ENCODE measurements at regions not wholly inside any gene's neighbourhood (a gene's known extent, or its start where the extent isn't known, plus 50 kb on each side); places are given as distances from the start of the nearest gene placed in this dataset.

DNA sequence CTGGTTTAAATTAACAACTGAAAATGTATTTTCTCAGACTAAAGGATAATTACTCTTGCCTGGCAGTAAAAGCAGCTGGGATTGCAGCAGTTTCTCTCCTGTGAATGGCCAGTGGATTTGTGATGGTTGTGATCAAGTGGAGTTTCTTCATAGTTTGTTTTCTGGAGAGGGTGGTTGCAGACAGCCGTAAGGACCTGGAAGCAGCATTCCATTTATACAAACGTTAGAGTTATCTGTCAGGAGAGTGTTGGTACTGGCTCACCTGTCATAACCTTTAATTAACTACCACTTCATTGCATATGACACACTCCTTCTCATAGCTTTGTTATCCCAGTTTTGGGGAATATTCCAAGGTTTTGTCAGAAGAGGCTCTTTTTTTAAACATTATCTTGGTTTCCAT is 258.4 kb upstream of the SLC10A2 start:
- no peak for DNase-seq

GRCh38 chr13:103315711-103316110 is 249.5 kb upstream of the SLC10A2 start:
- DNase-seq = no peak

- no peak for DNase-seq
These were observed 246.2 kb upstream of the SLC10A2 start for GRCh38 chr13:103312467-103312866.

DNA sequence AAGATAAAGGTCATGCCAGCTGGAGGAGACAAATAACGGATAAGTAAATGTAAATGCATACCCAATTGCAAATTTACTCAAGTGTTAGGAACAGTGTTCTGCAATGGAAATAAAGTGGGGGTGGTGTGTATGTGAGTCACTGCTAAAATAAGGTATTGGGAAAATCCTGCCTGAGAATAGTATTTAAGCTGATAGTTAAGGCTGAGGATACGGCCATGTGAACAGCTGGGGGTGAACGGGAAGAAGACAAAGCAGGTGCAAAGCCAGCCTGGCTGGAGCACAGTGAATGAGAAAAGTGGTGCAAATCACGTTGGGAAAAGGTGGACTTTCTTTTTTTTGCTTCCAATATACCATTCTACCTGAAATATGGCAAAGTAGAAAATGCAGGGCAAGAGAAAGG is 242.4 kb upstream of the SLC10A2 start:
- no peak for DNase-seq

DNA sequence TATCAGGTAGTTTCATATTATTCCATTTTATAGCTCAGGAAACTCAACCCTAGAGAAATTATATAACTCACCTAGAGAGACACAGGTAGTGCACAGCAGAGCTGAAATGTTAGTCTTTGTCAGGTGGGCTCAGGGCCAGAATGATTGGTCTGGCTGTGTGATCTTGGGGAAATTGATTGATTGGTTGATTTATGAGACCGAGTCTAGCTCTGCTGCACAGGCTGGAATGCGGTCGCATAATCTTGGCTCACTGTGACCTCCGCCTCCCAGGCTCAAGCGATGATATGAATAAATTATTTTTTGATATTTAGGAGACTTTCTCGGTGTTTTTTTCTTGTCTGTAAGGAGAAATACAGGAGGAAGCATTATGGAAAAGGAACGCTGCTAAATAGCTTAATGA is 239.9 kb upstream of the SLC10A2 start:
- DNase-seq = no peak

DNA sequence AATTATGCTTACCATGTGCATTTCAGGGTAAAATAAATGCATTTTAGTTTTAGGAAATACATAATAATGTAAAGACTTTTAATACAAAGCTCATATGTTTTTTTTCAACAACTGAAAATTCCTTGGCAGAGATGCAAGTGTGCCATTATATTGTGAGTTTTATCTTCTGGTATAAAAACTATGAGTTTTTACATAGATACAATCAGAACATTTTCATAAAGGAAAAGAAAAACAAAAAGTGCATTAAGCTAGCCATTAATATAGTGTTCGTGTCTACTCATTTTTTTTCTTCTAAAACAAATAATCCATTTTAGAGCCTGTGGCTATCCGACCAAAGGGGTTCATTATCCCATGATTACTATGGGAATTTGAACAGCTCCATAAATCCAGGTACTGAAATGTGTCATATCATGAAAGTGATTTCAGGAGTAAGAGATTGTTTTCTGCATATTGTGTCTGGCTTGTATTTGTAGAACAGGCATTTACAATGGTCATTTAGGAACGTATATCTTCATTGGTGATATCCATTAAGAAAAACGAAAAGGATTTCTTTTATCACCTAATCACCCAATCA is 236.9 kb upstream of the SLC10A2 start:
- no peak for DNase-seq

GRCh38 chr13:103302676-103303075 is 236.5 kb upstream of the SLC10A2 start:
- DNase-seq = no peak

DNA sequence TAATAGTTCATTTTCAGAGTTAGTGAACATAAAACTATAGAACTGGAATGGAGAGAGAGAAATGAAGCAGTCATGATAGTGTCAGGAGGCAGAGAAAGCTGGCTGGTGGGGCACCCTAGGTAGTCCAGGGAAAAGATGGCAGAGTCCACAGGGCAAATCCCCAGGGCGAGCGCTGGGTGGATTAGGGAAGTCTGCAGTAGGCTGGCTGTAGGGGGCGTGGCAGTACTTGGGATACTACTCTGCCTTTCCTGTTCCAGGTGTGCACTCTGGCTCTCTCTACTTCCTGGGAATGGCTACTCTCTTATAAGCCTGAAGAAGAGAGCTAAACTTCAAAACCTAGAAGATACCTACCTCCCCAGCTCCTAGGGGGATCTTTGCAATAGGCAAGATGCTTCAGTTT is 232.9 kb upstream of the SLC10A2 start:
- DNase-seq = no peak

DNA sequence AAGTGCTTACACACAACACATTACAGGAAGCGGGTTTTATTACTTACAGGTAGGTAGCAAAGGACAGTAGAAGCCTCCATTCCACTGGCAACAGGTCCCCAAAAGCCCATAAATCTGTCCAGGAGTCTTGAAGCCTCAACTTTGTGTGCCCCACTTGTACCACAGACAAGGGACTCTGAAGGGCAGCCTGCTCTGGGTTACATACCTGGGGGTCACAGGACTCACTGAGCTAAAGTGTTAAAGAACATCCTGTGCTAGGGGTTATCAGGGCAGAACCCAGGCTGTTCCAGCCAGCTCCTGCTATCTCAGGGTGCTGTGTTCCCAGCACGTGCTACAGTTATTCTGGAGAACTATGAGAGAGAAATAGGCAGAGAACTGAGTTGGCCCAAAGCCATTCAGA is 230.9 kb upstream of the SLC10A2 start:
- no peak for DNase-seq

DNA sequence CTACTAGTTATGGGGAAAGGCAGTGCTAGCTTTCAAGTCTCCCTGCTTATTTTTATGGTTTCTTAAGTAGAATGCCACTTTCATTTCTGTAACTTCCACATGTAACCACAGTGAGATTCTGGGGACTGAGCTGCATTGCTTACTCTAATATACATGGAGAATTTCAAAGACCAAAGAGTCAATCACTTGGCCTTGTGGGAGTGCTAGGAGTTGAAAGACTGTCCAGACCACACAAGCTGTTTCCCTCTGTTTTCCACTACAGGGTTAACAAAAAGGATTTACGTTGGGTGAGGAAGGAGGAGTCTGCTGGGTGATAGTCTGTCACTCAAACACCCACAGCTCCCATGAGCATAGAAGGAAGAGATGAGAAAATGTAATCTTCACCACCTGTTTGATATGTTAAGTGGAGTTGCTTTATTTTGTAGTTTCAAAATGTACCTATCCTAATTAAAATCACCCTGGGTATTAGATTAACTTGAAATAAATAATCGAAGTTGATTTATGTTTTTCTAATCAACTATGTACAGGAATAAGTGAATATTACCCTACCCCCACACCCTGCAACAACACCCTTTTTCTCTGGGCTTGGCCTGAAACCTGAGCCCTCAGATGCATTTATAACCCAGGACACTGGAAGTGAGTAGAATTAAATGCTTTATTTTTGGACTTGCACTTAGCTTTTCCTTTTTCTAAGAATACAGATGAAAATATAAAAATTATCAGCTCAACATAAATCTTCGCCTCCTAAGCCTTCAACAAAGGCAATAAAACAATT is 225.8 kb upstream of the SLC10A2 start:
- DNase-seq = no peak

GRCh38 chr13:103291226-103291625 is 225.0 kb upstream of the SLC10A2 start:
- no peak for DNase-seq

- DNase-seq = no peak
These were observed 223.5 kb upstream of the SLC10A2 start for GRCh38 chr13:103289681-103290080.

DNA sequence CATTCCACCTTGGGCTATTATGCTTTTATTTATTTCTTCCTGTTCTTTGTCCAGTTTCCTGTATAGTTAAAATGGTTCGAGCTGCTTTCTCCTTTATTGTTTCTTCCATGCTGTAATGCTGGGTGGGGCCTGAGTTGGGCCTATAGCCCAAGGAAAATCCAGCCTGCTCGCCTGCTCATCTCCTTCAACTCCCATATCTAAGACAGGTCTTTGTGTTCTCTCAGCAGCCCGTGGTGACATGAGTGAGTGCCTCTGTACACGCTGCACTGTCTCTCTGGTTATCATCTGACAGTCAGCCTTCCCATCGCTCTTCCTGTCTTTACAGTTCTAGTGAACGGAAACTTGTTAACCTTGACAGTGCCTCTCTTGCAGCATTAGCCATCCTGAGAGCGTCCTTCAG is 221.9 kb upstream of the SLC10A2 start:
- no peak for DNase-seq

DNA sequence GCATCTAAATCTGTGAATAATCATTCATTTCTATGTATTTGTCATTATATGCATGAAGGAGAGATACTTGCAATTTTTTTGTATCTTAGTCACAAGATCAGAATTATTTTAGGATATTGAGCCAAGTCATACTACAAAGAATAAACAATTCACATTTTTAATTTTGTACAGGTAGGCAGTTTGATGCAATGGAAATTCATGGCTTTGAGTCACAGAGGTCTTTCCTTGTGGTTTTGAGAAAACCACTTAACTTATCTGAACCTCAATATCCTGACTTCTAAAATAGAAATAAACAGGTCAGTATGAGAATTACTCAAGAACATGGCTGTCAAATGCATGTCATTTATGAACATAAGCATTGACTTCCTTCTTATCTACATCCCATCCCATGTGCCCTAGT is 221.4 kb upstream of the SLC10A2 start:
- no peak for DNase-seq

DNA sequence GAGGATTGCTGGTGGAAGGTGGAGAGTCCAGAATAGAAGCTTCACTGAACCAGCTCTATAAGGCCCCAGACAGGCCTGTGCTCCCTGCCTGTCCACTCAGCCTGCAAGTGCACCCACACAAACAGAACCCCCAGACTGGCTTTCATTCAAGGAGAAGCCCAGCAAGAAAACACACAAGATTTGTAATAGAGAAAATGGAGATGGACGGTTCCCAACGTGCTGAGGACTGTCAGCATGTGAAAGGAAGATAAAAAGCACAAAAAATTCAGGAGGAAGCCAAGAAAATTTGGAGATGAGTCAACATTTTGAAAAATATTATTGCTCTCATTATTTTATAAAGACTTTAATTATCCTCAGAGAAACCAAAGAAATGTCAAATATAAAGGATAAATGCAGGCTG is 218.2 kb upstream of the SLC10A2 start:
- no peak for DNase-seq

- no peak for DNase-seq
These were observed 217.2 kb upstream of the SLC10A2 start for GRCh38 chr13:103283451-103283820.

- DNase-seq = no peak
These were observed 216.6 kb upstream of the SLC10A2 start for GRCh38 chr13:103282571-103283450.

DNA sequence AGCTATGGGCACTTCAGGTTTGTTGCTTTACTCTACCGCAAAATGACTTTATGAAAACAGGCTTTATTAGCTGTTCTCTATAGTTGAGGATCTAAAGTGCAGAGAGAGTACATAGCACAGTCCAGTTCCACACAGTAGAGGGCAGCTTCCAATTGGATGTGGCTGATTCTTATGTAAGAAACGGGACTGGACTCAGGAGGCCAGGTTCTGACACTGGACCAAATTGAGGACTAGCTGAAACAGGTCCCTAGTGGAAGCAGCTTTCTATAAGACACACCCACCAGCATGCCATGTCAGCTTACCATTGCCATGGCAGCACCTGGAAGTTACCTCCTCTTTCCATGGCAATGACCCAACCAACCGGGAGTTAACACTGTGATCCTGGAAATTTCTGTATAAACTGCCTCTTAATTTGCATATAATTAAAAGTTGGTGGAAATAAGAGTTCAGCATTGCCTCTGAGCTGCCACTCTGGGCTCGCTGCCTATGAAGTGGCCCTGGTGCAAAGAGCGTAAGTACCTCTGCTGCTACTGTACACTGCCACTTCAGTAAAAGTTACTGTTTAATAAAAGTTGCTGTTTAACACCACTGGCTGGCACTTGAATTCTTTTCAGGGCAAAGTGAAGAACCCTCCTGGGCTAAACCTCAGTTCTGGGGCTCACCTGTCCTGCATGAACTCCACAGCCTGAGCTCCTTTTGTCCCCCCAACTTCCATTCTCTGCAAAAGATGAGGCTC is 211.9 kb upstream of the SLC10A2 start:
- DNase-seq = no peak

- DNase-seq = no peak
These were observed 210.7 kb upstream of the SLC10A2 start for GRCh38 chr13:103276775-103277498.

DNA sequence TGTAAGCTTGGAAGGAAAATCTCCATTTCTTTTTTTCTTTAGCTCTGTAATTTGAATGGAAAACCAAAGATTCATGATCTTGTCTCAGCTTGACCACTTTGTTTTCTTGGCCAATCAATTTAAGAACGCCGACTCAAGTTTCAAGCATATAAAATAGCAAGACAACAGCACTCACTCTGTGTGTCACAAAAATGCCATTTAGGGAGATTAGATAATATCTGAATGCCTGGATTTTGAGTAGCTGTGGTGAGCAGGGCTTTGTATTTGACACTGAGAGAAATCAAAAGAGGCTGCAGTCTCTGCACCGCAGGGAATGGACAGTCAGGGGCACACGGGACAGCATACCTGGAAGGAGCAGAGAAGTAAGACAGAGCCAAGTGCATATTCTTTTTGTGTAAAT is 209.5 kb upstream of the SLC10A2 start:
- DNase-seq = no peak

DNA sequence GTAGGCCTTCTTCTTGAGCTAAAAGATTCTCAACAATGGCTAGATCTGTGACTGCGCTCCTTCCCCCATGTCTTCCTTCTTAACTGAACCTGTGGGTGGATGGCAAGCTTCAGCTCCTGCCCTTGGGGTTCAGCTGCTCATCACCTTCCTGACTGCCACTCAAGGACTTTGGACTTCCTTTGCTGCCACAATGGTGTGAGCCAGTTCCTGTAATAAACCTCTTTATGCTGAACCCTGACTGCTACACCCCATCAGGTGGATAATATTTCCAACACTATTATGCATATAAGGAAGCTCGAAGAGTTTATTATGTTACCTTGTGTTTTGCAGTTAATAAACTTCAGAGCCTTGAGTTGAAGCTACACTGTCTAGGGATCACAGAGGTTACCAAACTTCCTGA is 208.9 kb upstream of the SLC10A2 start:
- no peak for DNase-seq

DNA sequence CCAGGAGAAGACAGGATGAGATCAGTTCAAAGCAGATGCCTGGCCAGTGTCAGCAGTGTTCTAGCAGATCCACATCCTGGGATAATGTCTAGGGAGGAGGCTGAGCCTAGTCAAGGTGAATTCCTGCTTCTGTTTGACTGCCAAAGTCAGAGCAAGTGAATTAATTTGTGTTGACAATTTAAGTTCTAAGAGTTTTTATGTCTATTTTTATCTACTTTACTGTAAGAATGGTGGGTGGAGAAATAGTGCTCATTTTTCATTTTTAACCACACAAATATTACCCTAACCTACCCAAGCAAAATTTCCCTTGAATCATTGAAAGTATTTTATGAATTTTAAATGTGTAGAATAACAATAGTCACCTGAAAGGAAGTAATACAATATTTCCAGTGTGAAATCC is 207.6 kb upstream of the SLC10A2 start:
- DNase-seq = no peak

- DNase-seq = no peak
These were observed 206.6 kb upstream of the SLC10A2 start for GRCh38 chr13:103272770-103273169.

Data from femur (tissue), 1 donor.